ENCODE measurements at regions not wholly inside any gene's neighbourhood (a gene's known extent, or its start where the extent isn't known, plus 50 kb on each side); places are given as distances from the start of the nearest gene placed in this dataset.
"Not testable (repeated sequence)": the region's sequence is repeated elsewhere in the genome, so short reads cannot be mapped to it uniquely, and the experiment has no call there.

DNA sequence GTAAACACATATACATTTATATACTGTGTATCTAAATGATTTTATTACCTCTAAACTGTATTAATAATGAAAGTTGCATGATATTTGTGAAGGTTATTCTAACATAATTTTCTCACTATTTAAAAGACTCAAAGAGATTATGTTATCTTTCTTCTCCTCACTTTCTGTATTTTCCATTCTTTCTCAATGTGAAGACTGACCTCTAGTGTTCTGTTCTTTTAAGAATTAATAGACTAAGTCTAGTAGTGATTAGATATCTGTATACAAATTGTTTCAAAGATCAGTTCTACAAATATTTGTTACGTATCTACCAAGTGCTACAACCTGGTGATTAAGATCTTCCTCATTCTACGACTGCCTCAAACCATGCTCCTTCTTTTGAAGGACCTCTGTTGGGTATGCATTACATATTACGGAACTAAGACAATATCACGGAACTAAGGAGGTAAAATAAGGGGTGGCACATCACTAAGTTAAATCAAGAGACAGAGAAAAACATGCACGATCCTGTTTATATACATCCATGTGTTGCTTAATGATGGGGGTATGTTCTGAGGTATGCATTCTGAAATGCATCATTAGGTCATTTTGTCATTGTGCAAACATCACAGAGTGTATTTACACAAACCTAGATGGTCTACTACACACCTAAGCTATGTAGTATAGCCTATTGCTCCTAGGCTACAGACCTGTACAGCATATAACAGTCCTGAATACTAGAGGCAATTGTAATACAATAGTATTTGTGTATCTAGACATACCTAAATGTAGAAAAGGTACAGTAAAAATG lies 161.5 kb upstream of the KBTBD8 start:
- peaks cover 9% of the 10 kb centered on the region for H3K4me1 ChIP-seq (ENCODE audit: low read length)
- DNase-seq = no peak
- H3K4me2 ChIP-seq (ENCODE audit: low read depth, low read length) = no peak overlapping the region
- no peaks in the 10 kb centered on the region for H3K9me2 ChIP-seq (replicated peaks; ENCODE audit: insufficient read depth, low read length)
- TF ChIP-seq, protein P1, sequence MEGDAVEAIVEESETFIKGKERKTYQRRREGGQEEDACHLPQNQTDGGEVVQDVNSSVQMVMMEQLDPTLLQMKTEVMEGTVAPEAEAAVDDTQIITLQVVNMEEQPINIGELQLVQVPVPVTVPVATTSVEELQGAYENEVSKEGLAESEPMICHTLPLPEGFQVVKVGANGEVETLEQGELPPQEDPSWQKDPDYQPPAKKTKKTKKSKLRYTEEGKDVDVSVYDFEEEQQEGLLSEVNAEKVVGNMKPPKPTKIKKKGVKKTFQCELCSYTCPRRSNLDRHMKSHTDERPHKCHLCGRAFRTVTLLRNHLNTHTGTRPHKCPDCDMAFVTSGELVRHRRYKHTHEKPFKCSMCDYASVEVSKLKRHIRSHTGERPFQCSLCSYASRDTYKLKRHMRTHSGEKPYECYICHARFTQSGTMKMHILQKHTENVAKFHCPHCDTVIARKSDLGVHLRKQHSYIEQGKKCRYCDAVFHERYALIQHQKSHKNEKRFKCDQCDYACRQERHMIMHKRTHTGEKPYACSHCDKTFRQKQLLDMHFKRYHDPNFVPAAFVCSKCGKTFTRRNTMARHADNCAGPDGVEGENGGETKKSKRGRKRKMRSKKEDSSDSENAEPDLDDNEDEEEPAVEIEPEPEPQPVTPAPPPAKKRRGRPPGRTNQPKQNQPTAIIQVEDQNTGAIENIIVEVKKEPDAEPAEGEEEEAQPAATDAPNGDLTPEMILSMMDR (IDR thresholded peaks at IDR 0.05; ENCODE audit: low read length) = peak; percentile 26
- TF ChIP-seq EZH2phosphoT487 (IDR thresholded peaks at IDR 0.05; ENCODE audit: low read length) = no peak
- H3K79me2 ChIP-seq (ENCODE audit: low read length) = no peaks in the 10 kb centered on the region
- H3K36me3 ChIP-seq (replicated peaks; ENCODE audit: insufficient read depth, low read length) = no peaks in the 10 kb centered on the region
- no peaks in the 10 kb centered on the region for H3K27me3 ChIP-seq (replicated peaks; ENCODE audit: insufficient read depth, low read length)
- H3F3A ChIP-seq (ENCODE audit: insufficient read depth, low read length) = 0 out of 2 replicates have a peak, but pooled peaks cover 3% of the 10 kb centered on the region
- H3K27ac ChIP-seq (ENCODE audit: low read length) = no peak overlapping the region
- no peak overlapping the region for H3K4me3 ChIP-seq (ENCODE audit: low read length)
- no peaks in the 10 kb centered on the region for H4K20me1 ChIP-seq (ENCODE audit: insufficient read depth, low read length)
- no peak overlapping the region for H2AFZ ChIP-seq (ENCODE audit: low read length)
- H3K9ac ChIP-seq (ENCODE audit: low read length) = no peak overlapping the region
- no peaks in the 10 kb centered on the region for H3K9me3 ChIP-seq (replicated peaks; ENCODE audit: insufficient read depth, low read length)

DNA sequence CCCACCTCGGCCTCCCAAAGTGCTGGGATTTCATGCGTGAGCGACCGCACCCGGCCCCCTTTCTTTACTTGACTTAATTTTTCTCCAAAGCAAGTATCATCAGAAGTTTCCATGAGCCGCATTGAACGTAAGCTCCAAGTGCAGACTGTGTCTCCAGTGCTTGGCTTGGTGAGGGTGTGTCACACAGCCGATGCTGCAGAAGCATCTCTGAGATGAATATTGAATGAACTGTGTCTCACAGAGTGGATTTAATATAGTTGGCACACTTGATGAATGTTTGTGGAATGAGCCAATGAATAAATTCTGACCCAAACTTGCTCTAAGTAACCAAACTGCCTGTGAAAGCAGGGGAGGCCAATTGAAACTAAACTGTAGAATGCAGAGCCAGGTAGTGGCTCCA lies 159.4 kb upstream of the KBTBD8 start:
- H3K36me3 ChIP-seq (replicated peaks; ENCODE audit: insufficient read depth, low read length) = no peaks in the 10 kb centered on the region
- no peak overlapping the region for H3K4me3 ChIP-seq (ENCODE audit: low read length)
- no peak overlapping the region for H2AFZ ChIP-seq (ENCODE audit: low read length)
- H3K4me2 ChIP-seq (ENCODE audit: low read depth, low read length) = no peak overlapping the region
- H3K4me1 ChIP-seq (ENCODE audit: low read length) = peaks cover 9% of the 10 kb centered on the region
- no peak overlapping the region for H3K9ac ChIP-seq (ENCODE audit: low read length)
- H3K27ac ChIP-seq (ENCODE audit: low read length) = no peak overlapping the region
- H3K9me2 ChIP-seq (replicated peaks; ENCODE audit: insufficient read depth, low read length) = no peaks in the 10 kb centered on the region
- DNase-seq = no peak
- no peaks in the 10 kb centered on the region for H3K27me3 ChIP-seq (replicated peaks; ENCODE audit: insufficient read depth, low read length)
- H4K20me1 ChIP-seq (ENCODE audit: insufficient read depth, low read length) = no peaks in the 10 kb centered on the region
- H3K79me2 ChIP-seq (ENCODE audit: low read length) = no peaks in the 10 kb centered on the region
- no peaks in the 10 kb centered on the region for H3K9me3 ChIP-seq (replicated peaks; ENCODE audit: insufficient read depth, low read length)
- TF ChIP-seq EZH2 (optimal IDR thresholded peaks at IDR 0.05; ENCODE audit: low read depth, low read length) (no peak), EZH2phosphoT487 (IDR thresholded peaks at IDR 0.05; ENCODE audit: low read length) (no peak)
- TF ChIP-seq, protein P1 (IDR thresholded peaks at IDR 0.05; ENCODE audit: low read length) = no peak
- 0 out of 2 replicates have a peak, but pooled peaks cover 3% of the 10 kb centered on the region for H3F3A ChIP-seq (ENCODE audit: insufficient read depth, low read length)

DNA sequence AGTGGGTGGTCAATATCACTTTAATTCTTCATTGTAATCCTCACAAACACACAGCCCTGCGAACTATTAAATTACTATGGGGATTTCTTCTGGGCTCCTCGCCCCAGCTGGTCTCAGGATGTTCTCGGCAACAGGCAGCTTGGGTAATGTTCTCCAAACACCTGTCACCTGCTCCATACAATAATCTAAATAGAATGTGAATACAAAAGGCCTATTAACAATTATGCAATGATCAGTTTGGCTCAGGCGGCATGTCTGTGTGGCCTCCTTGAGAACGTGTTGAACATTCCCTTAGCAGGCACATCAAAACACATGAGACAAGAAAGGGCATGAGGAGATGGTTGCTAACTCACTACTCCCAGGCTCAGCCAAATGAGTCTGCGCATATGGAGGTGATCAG lies 158.6 kb upstream of the KBTBD8 start:
- Histone ChIP-seq H3K9me3 (replicated peaks; ENCODE audit: insufficient read depth, low read length) (no peaks in the 10 kb centered on the region), H2AFZ (ENCODE audit: low read length) (no peak overlapping the region), H3K4me3 (ENCODE audit: low read length) (no peak overlapping the region), H3K9ac (ENCODE audit: low read length) (no peak overlapping the region), H4K20me1 (ENCODE audit: insufficient read depth, low read length) (no peaks in the 10 kb centered on the region), H3F3A (ENCODE audit: insufficient read depth, low read length) (0 out of 2 replicates have a peak, but pooled peaks cover 3% of the 10 kb centered on the region), H3K27me3 (replicated peaks; ENCODE audit: insufficient read depth, low read length) (no peaks in the 10 kb centered on the region), H3K4me1 (ENCODE audit: low read length) (peaks cover 9% of the 10 kb centered on the region), H3K27ac (ENCODE audit: low read length) (no peak overlapping the region), H3K79me2 (ENCODE audit: low read length) (no peaks in the 10 kb centered on the region), H3K9me2 (replicated peaks; ENCODE audit: insufficient read depth, low read length) (no peaks in the 10 kb centered on the region), H3K36me3 (replicated peaks; ENCODE audit: insufficient read depth, low read length) (no peaks in the 10 kb centered on the region), H3K4me2 (ENCODE audit: low read depth, low read length) (no peak overlapping the region)
- no peak for DNase-seq
- no peak for TF ChIP-seq EZH2phosphoT487 (IDR thresholded peaks at IDR 0.05; ENCODE audit: low read length)
- TF ChIP-seq EZH2 (optimal IDR thresholded peaks at IDR 0.05; ENCODE audit: low read depth, low read length) = no peak
- TF ChIP-seq, protein P1 (IDR thresholded peaks at IDR 0.05; ENCODE audit: low read length) = no peak

DNA sequence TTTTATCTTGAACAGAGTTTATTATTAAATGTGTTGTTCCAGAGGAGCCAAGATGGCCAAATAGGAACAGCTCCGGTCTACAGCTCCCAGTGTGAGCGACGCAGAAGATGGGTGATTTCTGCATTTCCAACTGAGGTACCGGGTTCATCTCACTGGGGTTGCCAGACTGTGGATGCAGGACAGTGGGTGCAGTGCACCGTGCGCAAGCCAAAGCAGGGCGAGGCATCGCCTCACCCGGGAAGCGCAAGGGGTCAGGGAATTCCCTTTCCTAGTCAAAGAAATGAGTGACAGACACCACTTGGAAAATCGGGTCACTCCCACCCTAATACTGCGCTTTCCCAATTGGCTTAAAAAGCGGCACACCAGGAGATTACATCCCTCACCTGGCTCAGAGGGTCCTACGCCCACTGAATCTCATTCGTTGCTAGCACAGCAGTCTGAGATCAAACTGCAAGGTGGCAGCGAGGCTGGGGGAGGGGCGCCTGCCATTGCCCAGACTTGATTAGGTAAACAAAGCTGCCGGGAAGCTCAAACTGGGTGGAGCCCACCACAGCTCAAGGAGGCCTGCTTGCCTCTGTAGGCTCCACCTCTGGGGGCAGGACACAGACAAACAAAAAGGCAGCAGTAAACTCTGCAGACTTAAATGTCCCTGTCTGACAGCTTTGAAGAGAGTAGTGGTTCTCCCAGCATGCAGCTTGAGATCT lies 155.2 kb upstream of the KBTBD8 start:
- H3K9me3 ChIP-seq (replicated peaks; ENCODE audit: insufficient read depth, low read length); H3F3A ChIP-seq (ENCODE audit: insufficient read depth, low read length); H3K79me2 ChIP-seq (ENCODE audit: low read length); H3K4me3 ChIP-seq (ENCODE audit: low read length); H3K9me2 ChIP-seq (replicated peaks; ENCODE audit: insufficient read depth, low read length); H3K4me1 ChIP-seq (ENCODE audit: low read length); H3K4me2 ChIP-seq (ENCODE audit: low read depth, low read length); H4K20me1 ChIP-seq (ENCODE audit: insufficient read depth, low read length); H3K36me3 ChIP-seq (replicated peaks; ENCODE audit: insufficient read depth, low read length); DNase-seq; H3K27me3 ChIP-seq (replicated peaks; ENCODE audit: insufficient read depth, low read length); H3K27ac ChIP-seq (ENCODE audit: low read length); H3K9ac ChIP-seq (ENCODE audit: low read length); H2AFZ ChIP-seq (ENCODE audit: low read length): not testable (repeated sequence)
